Neural progenitor cell (in vitro differentiated cells): ENCODE measurements at regions not wholly inside any gene's neighbourhood (a gene's known extent, or its start where the extent isn't known, plus 50 kb on each side); places are given as distances from the start of the nearest gene placed in this dataset.

Experiments
- CTCF ChIP-seq: fragments of 200-600 bp; sonication (generic); IDR thresholded peaks from 2 replicates; pipeline ENCODE4 v1.5.1; 2017; ENCODE audit warnings: antibody characterized with exemption, mild to moderate bottlenecking
- EZH2 ChIP-seq: fragments of 200-600 bp; sonication (generic); IDR thresholded peaks from 2 replicates; pipeline ENCODE4 v1.6.1; 2017; ENCODE audit warnings: antibody characterized with exemption, mild to moderate bottlenecking, moderate library complexity
- EZH2phosphoT487 ChIP-seq: fragments of 200-600 bp; sonication (generic); IDR thresholded peaks from 2 replicates; pipeline ENCODE4 v1.6.1; 2017; ENCODE audit warnings: antibody characterized with exemption

GRCh38 chr15:31175484-31175883 lies 74.0 kb upstream of the TRPM1 start:
- no peak for TF ChIP-seq CTCF
- TF ChIP-seq EZH2phosphoT487: no peak
- TF ChIP-seq EZH2: no peak
